Neutrophil (primary cell): ENCODE measurements at regions not wholly inside any gene's neighbourhood (a gene's known extent, or its start where the extent isn't known, plus 50 kb on each side); places are given as distances from the start of the nearest gene placed in this dataset.

ENCODE experiments used
- H3K27ac ChIP-seq: fragments of 200-600 bp; sonication (generic); 2 replicates; pipeline ENCODE4 v1.5.1; 2016; ENCODE audit warnings: mild to moderate bottlenecking, moderate library complexity
- H3K27me3 ChIP-seq: fragments of 200-600 bp; sonication (generic); 2 replicates; pipeline ENCODE4 v1.6.0; 2016; ENCODE audit warnings: mild to moderate bottlenecking
- H3K36me3 ChIP-seq: fragments of 200-600 bp; sonication (generic); 2 replicates; pipeline ENCODE4 v1.5.1; 2017
- H3K4me1 ChIP-seq, 2 experiments: fragments of 200-600 bp in 1 of 2; sonication (generic) in 1 of 2; 1 replicate in 1 of 2; 2 replicates in 1 of 2; pipeline versions ENCODE4 v1.5.1 to v1.6.1; 2013 to 2016; ENCODE audit warnings: low read depth in 1 of 2, low read length in 1 of 2, mild to moderate bottlenecking in 1 of 2, moderate library complexity in 1 of 2; ENCODE audit not compliant: control insufficient read depth in 1 of 2, insufficient read depth in 1 of 2
- H3K4me3 ChIP-seq, 2 experiments: fragments of 200-600 bp in 1 of 2; sonication (generic) in 1 of 2; 1 replicate in 1 of 2; 2 replicates in 1 of 2; pipeline ENCODE4 v1.5.1; 2013 to 2016; ENCODE audit warnings: low read depth in 1 of 2, low read length in 1 of 2, mild to moderate bottlenecking in 1 of 2, moderate library complexity in 1 of 2
- H3K9me3 ChIP-seq: fragments of 200-600 bp; sonication (generic); 2 replicates; pipeline ENCODE4 v1.5.1; 2016
- TF ChIP-seq, protein P1 (sequence below): fragments of 200-600 bp; sonication (generic); IDR thresholded peaks from 2 replicates; pipeline ENCODE4 v1.5.1; 2016; ENCODE audit warnings: antibody characterized with exemption

DNA sequence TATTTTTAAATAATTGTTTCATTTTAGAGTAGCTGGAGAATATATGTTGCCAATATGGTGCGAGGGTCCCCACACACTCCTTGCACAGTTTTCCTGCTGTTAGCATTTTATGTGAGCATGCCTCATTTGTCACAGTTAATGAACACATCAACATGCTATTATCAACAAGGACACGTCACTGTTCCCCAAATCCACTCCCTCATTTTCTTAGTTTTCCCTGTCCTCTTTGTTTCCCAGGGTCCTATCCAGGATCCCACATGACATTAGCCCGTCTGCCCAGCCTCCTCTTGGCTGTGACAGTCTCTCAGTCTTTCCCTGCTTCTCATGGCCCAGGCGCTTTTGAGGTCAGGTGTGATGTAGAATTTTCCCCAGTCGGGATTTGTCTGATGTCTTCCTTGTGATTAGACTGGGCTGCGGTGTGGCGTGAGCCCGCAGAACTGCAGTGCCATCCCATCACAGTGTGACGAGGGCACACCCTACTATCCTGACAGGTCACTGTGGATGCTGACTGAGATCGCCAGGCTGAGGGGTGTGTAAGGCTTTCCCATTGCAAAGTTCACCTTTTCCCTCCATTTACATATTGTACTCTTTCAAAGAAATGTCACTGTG, 450.6 kb upstream of the B3GAT1 start:
- Histone ChIP-seq H3K4me3 (no peak overlapping the region), H3K27ac (no peak overlapping the region), H3K9me3 (no peaks in the 10 kb centered on the region), H3K27me3 (no peaks in the 10 kb centered on the region), H3K36me3 (no peaks in the 10 kb centered on the region), H3K4me1 (no peaks in the 10 kb centered on the region)
- TF ChIP-seq, protein P1, sequence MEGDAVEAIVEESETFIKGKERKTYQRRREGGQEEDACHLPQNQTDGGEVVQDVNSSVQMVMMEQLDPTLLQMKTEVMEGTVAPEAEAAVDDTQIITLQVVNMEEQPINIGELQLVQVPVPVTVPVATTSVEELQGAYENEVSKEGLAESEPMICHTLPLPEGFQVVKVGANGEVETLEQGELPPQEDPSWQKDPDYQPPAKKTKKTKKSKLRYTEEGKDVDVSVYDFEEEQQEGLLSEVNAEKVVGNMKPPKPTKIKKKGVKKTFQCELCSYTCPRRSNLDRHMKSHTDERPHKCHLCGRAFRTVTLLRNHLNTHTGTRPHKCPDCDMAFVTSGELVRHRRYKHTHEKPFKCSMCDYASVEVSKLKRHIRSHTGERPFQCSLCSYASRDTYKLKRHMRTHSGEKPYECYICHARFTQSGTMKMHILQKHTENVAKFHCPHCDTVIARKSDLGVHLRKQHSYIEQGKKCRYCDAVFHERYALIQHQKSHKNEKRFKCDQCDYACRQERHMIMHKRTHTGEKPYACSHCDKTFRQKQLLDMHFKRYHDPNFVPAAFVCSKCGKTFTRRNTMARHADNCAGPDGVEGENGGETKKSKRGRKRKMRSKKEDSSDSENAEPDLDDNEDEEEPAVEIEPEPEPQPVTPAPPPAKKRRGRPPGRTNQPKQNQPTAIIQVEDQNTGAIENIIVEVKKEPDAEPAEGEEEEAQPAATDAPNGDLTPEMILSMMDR: no peak

DNA sequence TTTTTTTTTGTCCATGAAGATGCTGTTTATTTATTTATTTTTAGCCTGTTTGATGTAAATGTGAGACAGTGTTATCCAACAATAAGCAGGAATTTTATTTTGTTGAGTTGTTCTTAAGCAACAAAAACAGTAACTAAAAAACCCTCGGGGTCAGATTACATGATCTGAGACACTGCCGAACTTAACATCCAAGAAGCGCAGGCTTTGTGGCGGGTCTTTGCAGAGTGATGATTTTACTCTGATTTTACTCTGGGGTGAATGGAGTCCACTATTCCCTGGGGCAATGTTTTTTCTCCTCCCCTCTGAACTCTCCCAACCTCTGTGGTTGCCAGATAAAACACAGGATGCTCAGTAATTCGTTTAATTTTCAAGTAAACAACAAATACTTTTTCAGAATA, 450.1 kb upstream of the B3GAT1 start:
- no peak overlapping the region for H3K4me3 ChIP-seq
- H3K9me3 ChIP-seq: no peaks in the 10 kb centered on the region
- H3K4me1 ChIP-seq: no peaks in the 10 kb centered on the region
- no peaks in the 10 kb centered on the region for H3K36me3 ChIP-seq
- H3K27ac ChIP-seq: no peak overlapping the region
- TF ChIP-seq, protein P1: no peak
- H3K27me3 ChIP-seq: no peaks in the 10 kb centered on the region

DNA sequence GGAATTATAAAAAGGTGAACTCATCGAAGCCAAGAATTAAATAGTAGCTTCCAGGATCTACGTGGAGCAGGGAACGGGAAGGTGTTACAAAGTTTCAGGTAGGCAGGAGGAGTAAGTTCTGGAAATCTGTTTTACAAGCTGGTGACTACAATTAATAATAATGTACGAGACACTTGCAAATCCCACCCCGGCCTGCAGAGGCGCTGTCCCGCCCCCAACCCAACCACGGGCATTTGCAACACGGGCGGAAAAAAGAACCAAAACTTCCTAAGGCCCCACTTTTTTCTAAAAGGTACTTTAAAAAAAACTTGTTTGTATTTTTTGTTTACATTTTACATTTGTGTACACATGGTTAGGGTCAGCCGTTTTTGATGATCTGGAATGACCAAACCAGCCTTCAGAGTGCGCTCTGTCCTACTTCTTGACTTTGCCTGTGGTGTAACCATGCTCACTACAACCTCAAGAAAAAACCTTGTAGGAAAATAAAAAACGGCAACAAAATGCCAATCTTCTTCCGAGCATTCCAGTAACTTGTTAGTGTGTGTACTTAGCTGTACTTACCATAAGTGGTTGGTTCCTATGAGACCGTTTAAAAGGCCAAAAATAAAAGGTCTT, 449.6 kb upstream of the B3GAT1 start:
- Histone ChIP-seq H3K4me3 (no peak overlapping the region), H3K27ac (no peak overlapping the region), H3K9me3 (no peaks in the 10 kb centered on the region), H3K4me1 (no peaks in the 10 kb centered on the region), H3K36me3 (no peaks in the 10 kb centered on the region), H3K27me3 (no peaks in the 10 kb centered on the region)
- TF ChIP-seq, protein P1: no peak

GRCh38 chr11:134858783-134859480, 446.9 kb upstream of the B3GAT1 start:
- TF ChIP-seq, protein P1: no peak
- no peaks in the 10 kb centered on the region for H3K4me1 ChIP-seq
- no peaks in the 10 kb centered on the region for H3K27me3 ChIP-seq
- no peaks in the 10 kb centered on the region for H3K36me3 ChIP-seq
- no peaks in the 10 kb centered on the region for H3K9me3 ChIP-seq
- no peak overlapping the region for H3K27ac ChIP-seq
- H3K4me3 ChIP-seq: no peak overlapping the region

DNA sequence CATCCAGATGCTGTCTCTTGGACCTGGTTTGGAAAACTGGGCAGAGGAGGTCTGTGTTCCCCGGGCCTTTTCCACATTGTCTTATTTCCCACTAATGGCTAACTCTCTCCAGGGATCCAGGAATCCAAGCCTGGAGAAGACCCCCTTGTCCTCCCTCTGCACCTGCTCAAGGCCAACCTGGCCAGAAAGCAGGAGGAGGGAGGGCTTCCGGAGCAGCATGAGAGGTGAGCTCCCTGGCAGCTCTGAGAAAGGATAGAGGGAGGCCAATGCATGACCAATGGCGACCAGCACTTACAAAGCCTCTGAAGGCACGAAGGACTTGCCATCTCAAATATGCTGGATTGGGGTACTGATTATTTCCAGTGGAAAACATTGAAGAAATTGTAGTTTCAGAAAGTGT, 445.0 kb upstream of the B3GAT1 start:
- Histone ChIP-seq H3K27ac (no peak overlapping the region), H3K27me3 (peaks cover 3% of the 10 kb centered on the region), H3K4me1 (no peaks in the 10 kb centered on the region), H3K9me3 (no peaks in the 10 kb centered on the region), H3K4me3 (no peak overlapping the region), H3K36me3 (no peaks in the 10 kb centered on the region)
- TF ChIP-seq, protein P1: no peak
